Muscle layer of colon (tissue), 2 donors: ENCODE measurements at regions not wholly inside any gene's neighbourhood (a gene's known extent, or its start where the extent isn't known, plus 50 kb on each side); places are given as distances from the start of the nearest gene placed in this dataset.

Experiments used
- H3K27ac ChIP-seq: one replicate; pipeline ENCODE4 v1.7.0; 2013; ENCODE audit warnings: low read depth, mild to moderate bottlenecking, low read length, moderate library complexity
- H3K27me3 ChIP-seq, 2 donors: one replicate each; pipeline ENCODE4 v1.7.0; 2013; ENCODE audit warnings: low read length in 2 of 2, mild to moderate bottlenecking in 2 of 2; ENCODE audit not compliant: insufficient read depth in 2 of 2, control insufficient read depth in 1 of 2
- H3K36me3 ChIP-seq: one replicate; pipeline ENCODE4 v1.7.0; 2013; ENCODE audit warnings: mild to moderate bottlenecking, low read length; ENCODE audit not compliant: insufficient read depth
- H3K4me1 ChIP-seq: one replicate; pipeline ENCODE4 v1.7.0; 2013; ENCODE audit warnings: mild to moderate bottlenecking, low read length; ENCODE audit not compliant: insufficient read depth
- H3K4me3 ChIP-seq, 2 donors: one replicate each; pipeline ENCODE4 v1.7.0; 2013; ENCODE audit warnings: low read length in 2 of 2, low read depth in 1 of 2, mild to moderate bottlenecking in 1 of 2, moderate library complexity in 1 of 2
- H3K9ac ChIP-seq: one replicate; pipeline ENCODE4 v1.7.0; 2013; ENCODE audit warnings: low read length
- H3K9me3 ChIP-seq: one replicate; pipeline ENCODE4 v1.7.0; 2013; ENCODE audit warnings: mild to moderate bottlenecking, low read length
- donor health status: abdominal sarcoma.
- donor health status: Adenocarcinoma of cecum.

DNA sequence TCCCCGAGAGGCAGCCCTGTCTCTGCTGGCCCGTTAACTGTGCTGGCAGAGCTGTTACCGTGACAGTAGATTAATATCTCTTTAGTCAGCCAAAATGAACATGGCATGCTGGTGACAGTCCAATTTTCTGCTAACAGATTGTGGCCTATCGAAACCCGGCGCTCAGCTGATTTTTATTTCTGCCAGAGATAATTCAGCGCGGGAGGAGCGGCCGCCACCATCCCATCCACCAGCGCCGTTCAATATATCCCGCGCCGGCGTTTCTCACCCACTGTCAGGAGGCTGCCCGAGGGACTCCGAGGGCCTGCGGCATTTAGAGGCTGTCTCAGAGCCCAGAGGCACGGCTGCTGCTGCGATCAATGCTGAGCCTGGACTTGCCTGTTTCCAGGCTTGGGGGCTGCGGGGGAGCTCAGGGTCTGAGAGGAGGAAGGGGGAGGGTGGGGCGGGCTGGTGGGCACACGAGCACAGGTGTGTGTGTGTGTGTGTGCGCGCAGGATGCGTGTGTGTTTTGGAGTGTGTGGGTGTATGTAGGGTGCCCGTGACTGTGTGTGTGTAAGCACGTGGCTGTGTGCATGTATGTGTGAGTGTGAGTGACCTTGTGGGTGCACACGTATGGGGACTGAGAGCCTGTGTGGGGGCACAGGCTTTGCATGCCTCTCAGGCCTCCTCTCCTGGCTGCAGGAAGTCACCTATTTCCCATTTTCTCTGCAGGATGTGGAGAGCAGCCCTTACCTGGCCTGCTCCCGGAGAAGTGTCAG, 109.7 kb upstream of the ACTRT2 start:
- H3K4me1 ChIP-seq = no peaks in the 10 kb centered on the region

DNA sequence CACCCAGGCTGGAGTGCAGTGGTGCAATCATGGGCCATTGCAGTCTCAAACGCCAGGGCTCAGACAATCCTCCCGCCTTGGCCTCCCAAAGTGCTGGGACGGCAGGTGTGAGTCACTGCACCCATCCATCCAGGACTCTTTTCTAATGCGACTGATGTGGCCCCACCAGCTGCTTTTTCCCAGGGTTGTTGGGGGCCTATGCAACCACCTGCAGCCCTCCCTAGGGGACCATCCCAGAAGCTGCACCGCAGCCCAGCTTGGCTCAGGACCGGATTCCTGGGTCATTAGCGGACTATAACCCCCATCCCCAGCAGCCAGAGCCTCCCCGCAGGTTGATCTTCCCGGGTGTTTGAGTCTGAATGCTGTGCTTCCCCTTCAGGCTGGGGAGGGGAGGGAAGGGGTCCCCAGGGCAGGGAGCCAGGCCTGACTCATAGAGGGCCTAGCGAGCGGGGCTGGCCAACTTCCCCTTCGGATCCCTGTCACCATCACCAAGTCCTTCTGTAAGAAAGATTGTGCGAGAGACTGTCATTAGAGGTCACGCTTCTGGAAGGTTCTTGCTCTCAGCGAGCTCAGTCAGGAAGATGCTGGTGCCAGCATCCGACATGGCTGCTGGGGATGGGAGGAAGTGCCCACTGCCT, 108.7 kb upstream of the ACTRT2 start:
- H3K36me3 ChIP-seq = no peaks in the 10 kb centered on the region
- no peak overlapping the region for H3K27ac ChIP-seq
- no peak overlapping the region for H3K4me3 ChIP-seq
- no peak overlapping the region for H3K9ac ChIP-seq
- H3K27me3 ChIP-seq = no peaks in the 10 kb centered on the region
- H3K9me3 ChIP-seq = no peaks in the 10 kb centered on the region
- no peaks in the 10 kb centered on the region for H3K4me1 ChIP-seq

More for the DNA sequence above, 109.7 kb upstream of the ACTRT2 start:
- Histone ChIP-seq H3K27ac (no peak overlapping the region), H3K9me3 (no peaks in the 10 kb centered on the region), H3K4me3 (no peak overlapping the region), H3K36me3 (no peaks in the 10 kb centered on the region), H3K9ac (no peak overlapping the region), H3K27me3 (no peaks in the 10 kb centered on the region)

DNA sequence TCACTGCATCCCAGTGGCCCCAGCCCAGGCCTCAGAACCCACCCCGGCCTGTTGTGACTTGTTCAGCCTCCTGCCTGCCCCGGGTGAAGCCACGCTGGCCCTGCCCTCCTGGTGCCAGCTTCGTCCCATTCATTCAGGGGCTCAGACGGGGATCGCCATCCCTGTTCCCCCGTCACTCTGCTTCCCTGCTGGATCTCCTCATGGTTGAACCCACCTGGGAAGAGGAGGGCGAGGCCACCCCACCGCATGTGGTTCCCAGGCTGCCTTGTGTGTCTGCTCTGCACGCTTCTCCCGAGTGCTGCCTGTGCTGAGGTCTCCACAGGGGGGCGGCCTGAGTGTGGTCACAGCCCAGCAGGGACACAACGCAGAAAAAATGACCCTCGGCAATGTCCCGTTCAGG, 108.2 kb upstream of the ACTRT2 start:
- no peaks in the 10 kb centered on the region for H3K36me3 ChIP-seq
- H3K4me3 ChIP-seq = no peak overlapping the region

GRCh38 chr1:2914702-2915101, 106.6 kb upstream of the ACTRT2 start:
- H3K9me3 ChIP-seq = no peaks in the 10 kb centered on the region
- H3K4me3 ChIP-seq = no peak overlapping the region
- H3K9ac ChIP-seq = no peak overlapping the region
- H3K27ac ChIP-seq = no peak overlapping the region
- H3K36me3 ChIP-seq = no peaks in the 10 kb centered on the region
- no peaks in the 10 kb centered on the region for H3K4me1 ChIP-seq
- H3K27me3 ChIP-seq = peaks cover 0 to 6% of the 10 kb centered on the region in 2 donors

More for the DNA sequence above, 108.2 kb upstream of the ACTRT2 start:
- Histone ChIP-seq H3K9ac (no peak overlapping the region), H3K4me1 (no peaks in the 10 kb centered on the region), H3K27me3 (peaks cover 0 to 3% of the 10 kb centered on the region in 2 donors), H3K9me3 (no peaks in the 10 kb centered on the region), H3K27ac (no peak overlapping the region)

DNA sequence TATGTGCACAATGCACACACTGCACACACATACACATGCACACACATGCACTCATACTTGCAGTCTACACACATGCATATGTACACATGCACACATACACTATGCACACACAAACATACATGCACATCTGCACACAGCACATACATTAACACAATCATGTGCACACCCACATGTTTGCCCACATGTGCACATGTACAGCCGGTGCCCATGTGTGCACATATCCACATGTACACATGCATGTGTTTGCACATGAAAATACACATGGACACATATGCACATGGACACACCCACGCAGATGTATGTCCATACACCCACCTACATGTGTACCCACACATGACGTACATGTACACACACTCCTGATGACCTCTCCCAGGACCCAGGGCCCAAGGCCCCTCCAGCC, 105.1 kb upstream of the ACTRT2 start:
- H3K27me3 ChIP-seq = peaks cover 0 to 13% of the 10 kb centered on the region in 2 donors
- H3K4me1 ChIP-seq = no peaks in the 10 kb centered on the region
- no peak overlapping the region for H3K4me3 ChIP-seq
- no peak overlapping the region for H3K9ac ChIP-seq
- H3K36me3 ChIP-seq = no peaks in the 10 kb centered on the region
- H3K27ac ChIP-seq = no peak overlapping the region
- H3K9me3 ChIP-seq = no peaks in the 10 kb centered on the region

DNA sequence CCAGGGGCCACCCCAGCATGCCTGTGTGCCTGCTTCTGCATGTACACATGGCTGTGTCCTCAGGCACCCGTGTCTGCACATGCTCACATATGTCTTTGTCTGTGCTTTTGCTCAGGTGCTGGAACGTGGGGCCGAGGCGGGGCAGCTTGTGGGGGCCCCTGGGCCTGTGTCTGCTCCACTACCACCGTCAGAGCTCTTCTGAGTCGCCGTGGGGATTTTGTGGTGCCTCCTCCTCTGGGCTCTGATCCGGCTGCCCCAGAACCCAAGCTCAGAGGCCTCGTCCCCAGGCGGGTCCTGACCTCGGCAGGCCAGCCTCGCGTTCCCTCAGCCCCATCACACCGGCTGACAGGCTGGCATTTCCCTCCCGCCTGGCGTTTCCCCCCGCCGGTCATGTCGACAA, 104.6 kb upstream of the ACTRT2 start:
- Histone ChIP-seq H3K9ac (no peak overlapping the region), H3K27me3 (peaks cover 0 to 13% of the 10 kb centered on the region in 2 donors), H3K9me3 (no peaks in the 10 kb centered on the region), H3K4me3 (no peak overlapping the region), H3K4me1 (no peaks in the 10 kb centered on the region), H3K27ac (no peak overlapping the region), H3K36me3 (no peaks in the 10 kb centered on the region)

DNA sequence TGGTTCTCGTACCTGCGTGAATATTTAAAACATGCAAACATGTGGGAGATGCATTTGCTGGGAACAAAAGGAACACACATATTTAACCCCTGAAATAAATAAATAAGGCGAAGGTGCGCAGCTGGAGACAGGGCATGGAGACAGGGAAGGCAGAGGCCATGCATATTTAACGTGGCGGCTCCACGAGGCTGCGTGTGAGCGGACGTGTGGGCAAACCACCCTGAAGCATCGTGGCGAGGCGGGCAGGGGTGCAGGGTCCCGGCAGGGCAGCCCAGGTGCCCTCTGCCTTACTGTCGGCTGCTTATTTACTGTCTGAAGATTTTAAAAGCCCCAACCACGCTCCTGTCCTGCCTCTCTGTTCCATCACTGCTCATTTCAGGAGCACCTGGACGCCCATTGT, 104.0 kb upstream of the ACTRT2 start:
- no peaks in the 10 kb centered on the region for H3K4me1 ChIP-seq

DNA sequence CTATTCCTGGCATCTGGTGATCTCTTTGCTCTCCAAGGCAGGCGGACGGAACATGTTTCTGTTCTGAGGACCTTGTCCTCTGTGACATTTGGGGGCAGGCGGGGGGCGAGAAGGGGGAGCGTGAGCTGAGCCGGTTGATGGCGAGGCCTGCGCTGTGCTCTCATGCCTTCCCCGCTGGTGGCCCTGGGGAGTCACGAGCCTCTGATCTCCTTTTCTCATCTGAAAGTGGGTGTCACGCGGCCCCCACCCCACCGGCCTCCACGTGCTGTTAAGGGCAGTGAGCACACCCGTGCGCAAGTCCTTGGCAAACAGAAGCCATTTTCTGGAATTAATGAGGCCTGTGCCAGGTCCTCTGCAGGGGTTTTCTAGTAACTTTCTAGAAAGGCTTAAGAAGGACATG, 102.8 kb upstream of the ACTRT2 start:
- H3K27me3 ChIP-seq = peaks cover 0 to 26% of the 10 kb centered on the region in 2 donors
- H3K9me3 ChIP-seq = no peaks in the 10 kb centered on the region
- H3K9ac ChIP-seq = no peak overlapping the region
- H3K4me3 ChIP-seq = no peak overlapping the region
- H3K4me1 ChIP-seq = no peaks in the 10 kb centered on the region
- H3K27ac ChIP-seq = no peak overlapping the region
- no peaks in the 10 kb centered on the region for H3K36me3 ChIP-seq

More for the DNA sequence above, 104.0 kb upstream of the ACTRT2 start:
- Histone ChIP-seq H3K36me3 (no peaks in the 10 kb centered on the region), H3K4me3 (no peak overlapping the region), H3K27me3 (peaks cover 0 to 15% of the 10 kb centered on the region in 2 donors), H3K9ac (no peak overlapping the region), H3K27ac (no peak overlapping the region), H3K9me3 (no peaks in the 10 kb centered on the region)

DNA sequence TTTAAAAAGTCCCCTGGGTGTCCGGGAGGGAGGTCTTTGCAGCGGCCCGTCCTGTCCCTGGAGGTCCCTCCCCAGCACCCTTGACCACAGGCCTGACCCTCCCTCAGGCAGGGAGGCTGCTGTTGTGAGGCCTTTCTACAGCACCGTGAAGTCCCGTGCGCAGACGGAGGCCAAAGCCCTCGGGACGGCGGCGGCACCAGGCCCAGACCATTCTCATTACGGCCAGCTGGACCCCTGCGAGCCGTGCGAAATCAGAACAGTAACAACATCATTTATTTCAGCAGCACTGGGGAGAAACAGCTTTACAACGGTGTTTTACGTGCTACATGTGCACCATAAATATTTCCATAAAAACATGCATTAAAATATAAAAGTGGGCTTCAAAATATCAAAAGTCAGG, 101.4 kb upstream of the ACTRT2 start:
- Histone ChIP-seq H3K9me3 (no peaks in the 10 kb centered on the region), H3K27ac (no peak overlapping the region), H3K4me3 (no peak overlapping the region), H3K9ac (no peak overlapping the region), H3K36me3 (no peaks in the 10 kb centered on the region), H3K4me1 (no peaks in the 10 kb centered on the region), H3K27me3 (peaks cover 0 to 37% of the 10 kb centered on the region in 2 donors)

- no peak overlapping the region for H3K4me3 ChIP-seq
- H3K4me1 ChIP-seq = no peaks in the 10 kb centered on the region
- no peaks in the 10 kb centered on the region for H3K9me3 ChIP-seq
- no peak overlapping the region for H3K27ac ChIP-seq
- no peak overlapping the region for H3K9ac ChIP-seq
- H3K27me3 ChIP-seq = peaks cover 0 to 37% of the 10 kb centered on the region in 2 donors
- H3K36me3 ChIP-seq = no peaks in the 10 kb centered on the region
Observed at GRCh38 chr1:2920421-2921015, 100.7 kb upstream of the ACTRT2 start.

GRCh38 chr1:2921970-2922686, 99.1 kb upstream of the ACTRT2 start:
- H3K4me1 ChIP-seq = no peaks in the 10 kb centered on the region
- H3K27me3 ChIP-seq = peaks cover 0 to 47% of the 10 kb centered on the region in 2 donors
- no peak overlapping the region for H3K27ac ChIP-seq
- H3K9ac ChIP-seq = no peak overlapping the region
- H3K9me3 ChIP-seq = no peaks in the 10 kb centered on the region
- H3K36me3 ChIP-seq = no peaks in the 10 kb centered on the region
- no peak overlapping the region for H3K4me3 ChIP-seq
